Trophoblast cell (in vitro differentiated cells and primary cell): ENCODE measurements at regions not wholly inside any gene's neighbourhood (a gene's known extent, or its start where the extent isn't known, plus 50 kb on each side); places are given as distances from the start of the nearest gene placed in this dataset.

ENCODE experiments used
- DNase-seq, 2 donors: peaks; one replicate each; pipeline ENCODE4 v3.0.0-alpha.2; 2016
- H2AFZ ChIP-seq: 2 replicates; pipeline ENCODE4 v1.6.1; 2013; ENCODE audit warnings: low read length, moderate library complexity, mild to moderate bottlenecking; ENCODE audit not compliant: insufficient read depth, poor library complexity
- H2AK5ac ChIP-seq: 2 replicates; pipeline ENCODE4 v1.6.1; 2013; ENCODE audit warnings: mild to moderate bottlenecking, low read length
- H2BK120ac ChIP-seq: 2 replicates; pipeline ENCODE4 v1.6.1; 2013; ENCODE audit warnings: low read length, mild to moderate bottlenecking, moderate library complexity; ENCODE audit not compliant: insufficient read depth, poor library complexity
- H2BK12ac ChIP-seq: 2 replicates; pipeline ENCODE4 v1.6.1; 2013; ENCODE audit warnings: mild to moderate bottlenecking, low read length, moderate library complexity
- H2BK5ac ChIP-seq: 2 replicates; pipeline ENCODE4 v1.6.1; 2013; ENCODE audit warnings: low read length, low read depth, moderate library complexity, mild to moderate bottlenecking; ENCODE audit not compliant: poor library complexity
- H3K14ac ChIP-seq: 2 replicates; pipeline ENCODE4 v1.6.1; 2013; ENCODE audit warnings: mild to moderate bottlenecking, low read length
- H3K18ac ChIP-seq: 2 replicates; pipeline ENCODE4 v1.6.1; 2013; ENCODE audit warnings: mild to moderate bottlenecking, low read length
- H3K23ac ChIP-seq: 2 replicates; pipeline ENCODE4 v1.6.1; 2013; ENCODE audit warnings: low read length
- H3K27ac ChIP-seq: 2 replicates; pipeline ENCODE4 v1.5.1; 2013; ENCODE audit warnings: low read depth, mild to moderate bottlenecking, inconsistent platforms, low read length, moderate library complexity
- H3K27me3 ChIP-seq: 2 replicates; pipeline ENCODE4 v1.6.1; 2013; ENCODE audit warnings: inconsistent platforms, mild to moderate bottlenecking, low read length, moderate library complexity; ENCODE audit not compliant: insufficient read depth
- H3K36me3 ChIP-seq, 2 experiments: 1 replicate in 1 of 2; 2 replicates in 1 of 2; pipeline ENCODE4 v1.6.1; 2013; ENCODE audit warnings: low read length in 2 of 2, mild to moderate bottlenecking in 2 of 2, moderate library complexity in 1 of 2; ENCODE audit not compliant: insufficient read depth in 2 of 2, control insufficient read depth in 1 of 2
- H3K4ac ChIP-seq: 2 replicates; pipeline ENCODE4 v1.6.1; 2013; ENCODE audit warnings: low read depth, mild to moderate bottlenecking, low read length, moderate library complexity
- H3K4me1 ChIP-seq, 2 experiments: 1 replicate in 1 of 2; 2 replicates in 1 of 2; pipeline ENCODE4 v1.6.1; 2013; ENCODE audit warnings: low read length in 2 of 2, mild to moderate bottlenecking in 2 of 2, moderate library complexity in 1 of 2; ENCODE audit not compliant: insufficient read depth in 2 of 2, control insufficient read depth in 1 of 2
- H3K4me2 ChIP-seq: 2 replicates; pipeline ENCODE4 v1.6.1; 2013; ENCODE audit warnings: inconsistent platforms, mild to moderate bottlenecking, low read length, moderate library complexity
- H3K4me3 ChIP-seq: 2 replicates; pipeline ENCODE4 v1.5.1; 2013; ENCODE audit warnings: mild to moderate bottlenecking, low read depth, low read length, inconsistent platforms
- H3K79me1 ChIP-seq: one replicate; pipeline ENCODE4 v1.6.1; 2013; ENCODE audit warnings: low read length
- H3K79me2 ChIP-seq: 2 replicates; pipeline ENCODE4 v1.6.1; 2013; ENCODE audit warnings: low read length, mild to moderate bottlenecking; ENCODE audit not compliant: control insufficient read depth, insufficient read depth, poor library complexity
- H3K9ac ChIP-seq: 2 replicates; pipeline ENCODE4 v1.6.1; 2013; ENCODE audit warnings: mild to moderate bottlenecking, low read length
- H3K9me3 ChIP-seq: 2 replicates; pipeline ENCODE4 v1.6.1; 2013; ENCODE audit warnings: low read depth, mild to moderate bottlenecking, control low read depth, inconsistent platforms, low read length; ENCODE audit not compliant: insufficient read depth
- H4K12ac ChIP-seq: 2 replicates; pipeline ENCODE4 v1.6.1; 2013; ENCODE audit warnings: low read depth, mild to moderate bottlenecking, low read length, moderate library complexity
- H4K8ac ChIP-seq: 2 replicates; pipeline ENCODE4 v1.6.1; 2013; ENCODE audit warnings: low read depth, mild to moderate bottlenecking, low read length, moderate library complexity
- H4K91ac ChIP-seq: one replicate; pipeline ENCODE4 v1.6.1; 2013; ENCODE audit warnings: low read depth, mild to moderate bottlenecking, low read length, moderate library complexity
- WGBS: extraction: QIAGEN DNeasy Blood & Tissue Kit; methylation state at CpG from one replicate; pipeline ENCODE4 v1.1.7; 2013; ENCODE audit warnings: missing lambda C conversion rate; ENCODE audit not compliant: insufficient read length, insufficient coverage; ENCODE audit errors: extremely low coverage; 5-methylcytosine and 5-hydroxymethylcytosine counted together

DNA sequence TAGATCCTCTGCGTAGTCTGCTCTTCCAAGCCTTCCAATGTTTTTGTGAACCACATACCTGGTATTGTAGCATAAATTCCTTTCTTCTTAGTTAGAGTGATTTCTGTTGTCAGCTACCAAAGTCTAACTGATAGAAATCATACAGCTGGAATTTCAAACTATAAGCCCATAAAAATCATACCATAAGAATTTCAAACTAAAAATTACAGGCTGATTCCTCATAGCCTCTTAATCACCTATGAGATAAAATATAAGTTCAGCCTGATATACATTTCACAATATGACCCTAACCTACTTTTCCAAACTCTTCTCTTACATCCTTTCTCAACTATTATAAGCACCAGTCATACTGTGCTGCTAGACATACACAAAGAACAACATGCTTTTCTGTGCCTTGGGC, 64.8 kb downstream of the PTHLH start:
- Histone ChIP-seq H2BK120ac (no peak overlapping the region), H2BK5ac (no peak overlapping the region), H4K8ac (no peak overlapping the region), H3K4me3 (no peak overlapping the region), H4K91ac (no peak overlapping the region), H3K23ac (no peak overlapping the region), H3K4me1 (peaks cover 9 to 14% of the 10 kb centered on the region in 2 experiments), H3K18ac (no peak overlapping the region), H4K12ac (no peak overlapping the region), H3K79me2 (no peaks in the 10 kb centered on the region), H2AK5ac (no peak overlapping the region), H2BK12ac (no peak overlapping the region), H3K4me2 (no peak overlapping the region), H3K36me3 (peaks cover 0 to 2% of the 10 kb centered on the region in 2 experiments), H3K14ac (no peak overlapping the region), H3K4ac (no peak overlapping the region), H3K27me3 (no peaks in the 10 kb centered on the region), H3K27ac (no peak overlapping the region), H3K79me1 (peaks cover 17% of the 10 kb centered on the region), H3K9me3 (no peaks in the 10 kb centered on the region), H2AFZ (no peak overlapping the region), H3K9ac (no peak overlapping the region)
- peak; percentile 22 to 84 for DNase-seq
- WGBS = no CpG with 5 or more reads among the region's 1 CpG

DNA sequence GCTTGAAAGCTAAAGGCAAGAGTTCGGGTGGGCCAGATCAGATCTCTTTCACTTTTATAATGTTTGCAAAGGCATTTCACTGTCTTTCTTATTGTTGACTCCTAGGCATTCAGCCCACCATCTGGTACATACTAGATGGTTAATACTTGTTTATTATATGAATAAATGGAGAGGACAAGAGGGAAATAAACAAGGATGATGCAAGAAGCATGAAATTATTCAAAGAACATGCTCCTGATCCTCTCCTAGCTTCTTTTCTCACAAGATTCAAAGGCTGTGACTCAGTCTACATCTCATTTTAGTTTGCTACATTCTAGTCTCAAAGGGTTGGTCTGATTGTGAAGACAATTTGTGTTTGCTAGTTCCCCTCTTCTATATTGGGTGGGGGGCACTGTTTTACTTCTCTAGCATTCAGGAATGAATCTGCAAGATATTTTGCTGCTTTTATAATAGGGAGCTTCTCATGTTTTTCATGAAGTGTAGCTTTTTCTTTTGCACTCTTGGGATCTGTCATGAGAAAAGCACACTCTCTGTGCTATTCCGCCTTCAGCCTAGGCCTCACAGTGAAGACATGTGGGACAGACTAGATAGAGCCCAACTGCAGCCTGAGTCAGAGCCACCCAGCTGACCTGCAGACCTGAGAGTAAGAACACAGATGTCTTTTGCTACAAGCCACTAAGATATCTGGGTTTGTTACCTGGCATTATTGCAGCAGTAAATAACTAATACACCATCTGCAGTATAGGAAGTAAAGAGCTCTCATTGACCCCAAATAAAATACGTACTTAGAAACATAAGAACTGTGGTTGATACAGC, 65.7 kb downstream of the PTHLH start:
- Histone ChIP-seq H3K23ac (no peak overlapping the region), H3K9ac (no peak overlapping the region), H3K4ac (no peak overlapping the region), H3K4me3 (no peak overlapping the region), H3K79me2 (no peaks in the 10 kb centered on the region), H2AK5ac (no peak overlapping the region), H4K91ac (peak overlapping the region; percentile 63), H2AFZ (no peak overlapping the region), H2BK5ac (no peak overlapping the region), H4K8ac (no peak overlapping the region), H3K27me3 (no peaks in the 10 kb centered on the region), H3K9me3 (no peaks in the 10 kb centered on the region), H2BK12ac (no peak overlapping the region), H3K36me3 (peaks cover 0 to 2% of the 10 kb centered on the region in 2 experiments), H3K4me1 (peaks cover 9 to 17% of the 10 kb centered on the region in 2 experiments), H2BK120ac (no peak overlapping the region), H3K14ac (no peak overlapping the region), H3K4me2 (no peak overlapping the region), H3K79me1 (peaks cover 19% of the 10 kb centered on the region), H3K18ac (no peak overlapping the region), H3K27ac (no peak overlapping the region), H4K12ac (no peak overlapping the region)
- no CpG with 5 or more reads among the region's 3 CpGs for WGBS
- peak; percentile 45 to 73 for DNase-seq

DNA sequence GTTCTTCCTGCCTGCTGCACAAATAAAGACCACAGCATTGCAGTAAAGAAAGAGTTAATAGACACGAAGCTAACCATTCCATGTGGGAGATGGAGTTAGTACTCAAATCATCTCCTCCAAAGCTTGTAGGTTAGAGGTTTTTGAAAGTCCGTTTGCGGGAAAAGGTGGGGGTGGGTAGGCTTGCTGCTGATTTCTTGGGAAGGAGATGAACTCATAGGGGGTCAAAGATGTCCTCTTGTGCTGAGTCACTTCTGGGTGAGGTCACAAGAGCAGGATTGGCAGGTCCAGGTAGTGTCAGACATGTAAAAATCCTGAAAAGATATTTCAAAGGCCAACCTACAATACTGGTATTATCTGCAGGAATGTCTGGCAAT, 66.4 kb downstream of the PTHLH start:
- Histone ChIP-seq H3K4ac (no peak overlapping the region), H3K27me3 (no peaks in the 10 kb centered on the region), H3K18ac (no peak overlapping the region), H3K9me3 (no peaks in the 10 kb centered on the region), H3K4me3 (no peak overlapping the region), H3K14ac (no peak overlapping the region), H2AK5ac (no peak overlapping the region), H2BK12ac (no peak overlapping the region), H3K4me2 (no peak overlapping the region), H4K12ac (no peak overlapping the region), H3K23ac (no peak overlapping the region), H2BK120ac (no peak overlapping the region), H3K27ac (no peak overlapping the region), H3K79me2 (no peaks in the 10 kb centered on the region), H2BK5ac (no peak overlapping the region), H4K91ac (no peak overlapping the region), H4K8ac (no peak overlapping the region), H3K79me1 (peaks cover 24% of the 10 kb centered on the region), H3K4me1 (peaks cover 11 to 23% of the 10 kb centered on the region in 2 experiments), H3K36me3 (peaks cover 0 to 2% of the 10 kb centered on the region in 2 experiments), H2AFZ (no peak overlapping the region), H3K9ac (no peak overlapping the region)
- WGBS = no CpG with 5 or more reads among the region's 3 CpGs
- peak; percentile 78 to 90 for DNase-seq

DNA sequence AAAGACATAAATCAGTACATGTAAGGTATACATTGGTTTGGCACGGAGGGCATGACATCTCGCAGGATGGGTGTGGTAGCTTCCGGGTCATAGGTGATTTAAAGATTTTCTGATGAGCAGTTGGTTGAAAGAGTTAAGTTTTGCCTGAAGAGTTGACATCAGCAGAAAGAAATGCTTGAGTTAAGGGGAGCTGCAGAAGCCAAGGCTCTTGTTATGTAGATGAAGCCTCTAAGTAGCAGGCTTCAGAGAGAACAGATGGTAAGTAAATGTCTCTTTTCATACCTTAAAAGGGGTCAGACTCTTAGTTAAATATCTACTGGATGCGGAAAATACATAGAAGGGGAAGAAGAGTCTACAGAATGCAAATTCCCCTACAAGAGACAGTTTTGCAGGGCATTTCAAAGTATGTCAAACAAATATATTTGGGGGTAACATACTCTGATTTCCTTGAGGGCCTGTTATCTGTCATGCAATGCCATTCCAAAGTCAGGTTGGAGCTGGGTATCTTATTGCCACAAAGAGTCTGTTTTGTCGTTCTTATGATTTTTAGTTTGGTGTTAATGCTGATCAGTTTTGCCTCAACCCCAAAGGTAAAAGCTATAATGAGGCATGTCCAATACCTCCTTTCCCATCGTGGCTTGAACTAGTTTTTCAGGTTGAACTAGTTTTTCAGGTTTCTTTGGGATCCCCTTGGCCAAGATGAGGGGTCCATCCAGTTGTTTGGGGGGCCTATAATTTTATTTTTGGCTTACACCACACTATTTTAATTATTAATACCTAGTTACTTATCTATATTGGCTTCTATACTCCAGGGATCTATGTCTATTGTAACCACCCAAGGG, 67.0 kb downstream of the PTHLH start:
- no peak overlapping the region for H3K23ac ChIP-seq
- no peak overlapping the region for H3K9ac ChIP-seq
- peak overlapping the region; percentile 6 for H2BK5ac ChIP-seq
- peak overlapping the region; percentile 77 for H3K18ac ChIP-seq
- no peaks in the 10 kb centered on the region for H3K27me3 ChIP-seq
- peak overlapping the region; percentile 66 for H4K91ac ChIP-seq
- no peak overlapping the region for H2AFZ ChIP-seq
- H3K4me1 ChIP-seq = peaks cover 13 to 24% of the 10 kb centered on the region in 2 experiments
- H3K36me3 ChIP-seq = peaks cover 0 to 2% of the 10 kb centered on the region in 2 experiments
- DNase-seq = peak in 1 of 2 donors; percentile 23
- H2AK5ac ChIP-seq = peak overlapping the region; percentile 79
- H3K79me2 ChIP-seq = no peaks in the 10 kb centered on the region
- no peaks in the 10 kb centered on the region for H3K9me3 ChIP-seq
- H3K4me2 ChIP-seq = no peak overlapping the region
- H2BK120ac ChIP-seq = peak overlapping the region; percentile 99
- no peak overlapping the region for H4K8ac ChIP-seq
- H2BK12ac ChIP-seq = peak overlapping the region; percentile 94
- no CpG with 5 or more reads among the region's 6 CpGs for WGBS
- no peak overlapping the region for H3K4ac ChIP-seq
- no peak overlapping the region for H3K4me3 ChIP-seq
- no peak overlapping the region for H4K12ac ChIP-seq
- peak overlapping the region; percentile 85 for H3K27ac ChIP-seq
- no peak overlapping the region for H3K14ac ChIP-seq
- peaks cover 27% of the 10 kb centered on the region for H3K79me1 ChIP-seq
